Sigmoid colon (tissue), 6 donors: ENCODE measurements at regions not wholly inside any gene's neighbourhood (a gene's known extent, or its start where the extent isn't known, plus 50 kb on each side); places are given as distances from the start of the nearest gene placed in this dataset.
"Not testable (repeated sequence)": the region's sequence is repeated elsewhere in the genome, so short reads cannot be mapped to it uniquely, and the experiment has no call there.

Source experiments
- DNase-seq: peaks from one replicate; pipeline ENCODE4 v3.0.0-alpha.2; 2019
- H3K27ac ChIP-seq, 4 donors: fragments of 200-600 bp; sonication (generic); one replicate each; pipeline ENCODE4 v1.5.1; 2016 to 2019; ENCODE audit warnings: mild to moderate bottlenecking in 1 of 4
- H3K27me3 ChIP-seq, 3 donors: fragments of 200-600 bp; sonication (generic); one replicate each; pipeline ENCODE4 v1.5.1; 2019; ENCODE audit warnings: mild to moderate bottlenecking in 1 of 3
- H3K36me3 ChIP-seq, 4 donors: fragments of 200-600 bp; sonication (generic); one replicate each; pipeline ENCODE4 v1.5.1; 2016 to 2019
- H3K4me1 ChIP-seq, 4 donors: fragments of 200-600 bp; sonication (generic); one replicate each; pipeline ENCODE4 v1.5.1; 2017 to 2019
- H3K4me3 ChIP-seq, 4 donors: fragments of 200-600 bp; sonication (generic); one replicate each; pipeline ENCODE4 v1.5.1; 2017 to 2019; ENCODE audit warnings: mild to moderate bottlenecking in 2 of 4, moderate library complexity in 1 of 4
- H3K9me3 ChIP-seq, 4 donors: fragments of 200-600 bp in 3 of 4; sonication (generic) in 3 of 4; one replicate each; pipeline versions ENCODE4 v1.5.1 to v1.6.1; 2013 to 2019
- CTCF ChIP-seq, 4 experiments: fragments of 450-650 bp in 3 of 4; fragments of 200-600 bp in 1 of 4; IDR thresholded peaks; one replicate each; pipeline ENCODE4 v1.5.1; 2016 to 2019; ENCODE audit warnings: antibody characterized with exemption in 4 of 4, mild to moderate bottlenecking in 3 of 4, moderate library complexity in 2 of 4
- EP300 ChIP-seq, 4 donors: sonication (generic); formaldehyde crosslinking; IDR thresholded peaks; one replicate each; pipeline ENCODE4 v1.6.1; 2017; ENCODE audit warnings: antibody characterized with exemption in 4 of 4
- POLR2A ChIP-seq, 2 donors: fragments of 450-650 bp; IDR thresholded peaks; one replicate each; pipeline ENCODE4 v1.6.1; 2016; ENCODE audit warnings: antibody characterized with exemption in 2 of 2, mild to moderate bottlenecking in 2 of 2, moderate library complexity in 2 of 2
- POLR2AphosphoS5 ChIP-seq, 4 donors: sonication (generic); formaldehyde crosslinking; IDR thresholded peaks; one replicate each; pipeline ENCODE4 v1.6.1; 2017; ENCODE audit warnings: antibody characterized with exemption in 4 of 4
- WGBS, 2 donors: extraction: QIAGEN DNeasy Blood & Tissue Kit; methylation state at CpG; one replicate each; pipeline ENCODE4 v1.1.7; 2013; 5-methylcytosine and 5-hydroxymethylcytosine counted together
- intact Hi-C: fragments of 100-400 bp; cut with DNase I; formaldehyde crosslinking; loops from one replicate; pipeline ENCODE4 v1.15.1; 2023
- donor health status: healthy with polysubstance abuse.
- donor health status: healthy.

DNA sequence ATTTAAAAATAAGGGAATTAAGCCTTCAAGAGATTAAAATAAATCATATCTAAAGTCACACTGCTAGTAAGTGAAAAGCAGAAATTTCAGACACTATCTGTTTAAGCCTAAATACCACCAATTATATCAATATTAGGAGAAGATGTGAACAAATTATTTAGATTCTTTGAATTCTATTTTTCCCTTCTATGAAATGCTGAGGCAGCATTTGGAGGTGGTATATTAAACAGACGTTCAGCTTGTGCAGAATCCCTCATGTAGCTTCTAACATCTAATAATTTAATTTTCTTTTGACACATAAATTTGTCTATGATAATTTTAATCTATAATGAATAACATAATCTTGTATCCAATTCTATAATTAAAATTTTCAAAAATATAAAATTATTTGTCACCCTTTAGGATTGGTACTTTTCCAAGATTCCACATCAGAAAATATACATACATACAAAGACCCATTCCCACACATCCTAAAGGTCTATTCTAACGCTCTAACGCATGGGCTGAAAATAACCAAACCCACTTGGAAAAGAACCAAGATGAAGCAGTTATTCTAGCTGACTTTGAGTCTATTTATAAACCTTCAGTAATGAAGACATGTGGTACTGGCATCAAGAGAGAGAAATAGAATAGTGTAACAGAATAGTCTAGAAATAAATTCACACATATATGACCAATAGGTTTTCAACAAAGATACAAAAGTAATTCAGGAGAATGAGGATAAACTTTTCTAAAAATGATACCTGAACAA, 751.8 kb downstream of the GALC start:
- TF ChIP-seq POLR2A (IDR thresholded peaks at IDR 0.05) (no peak), CTCF (IDR thresholded peaks at IDR 0.05) (no peak), POLR2AphosphoS5 (IDR thresholded peaks at IDR 0.05) (no peak)
- Histone ChIP-seq H3K36me3 (no peaks in the 10 kb centered on the region), H3K9me3 (no peaks in the 10 kb centered on the region), H3K27me3 (no peaks in the 10 kb centered on the region), H3K4me3 (no peak overlapping the region), H3K27ac (no peak overlapping the region), H3K4me1 (no peaks in the 10 kb centered on the region)
- intact Hi-C loops, result no loop called here
- no peak for DNase-seq
- 81 to 83% methylated on average over 3 of the region's 3 CpGs for WGBS, 2 donors

DNA sequence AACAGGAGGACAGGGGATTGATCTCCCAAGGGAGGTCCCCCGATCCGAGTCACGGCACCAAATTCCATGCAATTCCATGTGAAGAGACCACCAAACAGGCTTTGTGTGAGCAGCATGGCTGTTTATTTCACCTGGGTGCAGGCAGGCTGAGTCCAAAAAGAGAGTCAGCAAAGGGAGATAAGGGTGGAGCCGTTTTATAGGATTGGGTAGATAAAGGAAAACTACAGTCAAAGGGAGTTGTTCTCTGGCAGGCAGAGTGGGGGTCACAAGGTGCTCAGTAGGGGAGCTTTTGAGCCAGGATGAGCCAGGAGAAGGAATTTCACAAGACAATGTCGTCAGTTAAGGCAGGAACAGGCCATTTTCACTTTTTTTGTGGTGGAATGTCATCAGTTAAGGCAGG, 752.7 kb downstream of the GALC start:
- 53 to 66% methylated on average over 5 of the region's 5 CpGs for WGBS, 2 donors
- H3K4me3 ChIP-seq, H3K27me3 ChIP-seq, intact Hi-C loops, H3K4me1 ChIP-seq, DNase-seq, H3K27ac ChIP-seq, H3K9me3 ChIP-seq, H3K36me3 ChIP-seq: not testable (repeated sequence)

- Histone ChIP-seq H3K27me3 (no peaks in the 10 kb centered on the region), H3K4me1 (no peaks in the 10 kb centered on the region), H3K9me3 (peaks cover 0 to 2% (median 0%) of the 10 kb centered on the region in 4 donors), H3K36me3 (no peaks in the 10 kb centered on the region), H3K27ac (no peak overlapping the region), H3K4me3 (no peak overlapping the region)
- no peak for DNase-seq
- TF ChIP-seq CTCF (IDR thresholded peaks at IDR 0.05) (no peak), EP300 (IDR thresholded peaks at IDR 0.05) (no peak), POLR2A (IDR thresholded peaks at IDR 0.05) (no peak), POLR2AphosphoS5 (IDR thresholded peaks at IDR 0.05) (no peak)
- 74% methylated on average over 4 of the region's 4 CpGs for WGBS, 2 donors
- intact Hi-C loops, result no loop called here
Observed at GRCh38 chr14:87233806-87234384, 759.1 kb downstream of the GALC start.

- Histone ChIP-seq H3K4me3 (no peak overlapping the region), H3K27ac (no peak overlapping the region), H3K27me3 (no peaks in the 10 kb centered on the region), H3K9me3 (peaks cover 0 to 2% (median 0%) of the 10 kb centered on the region in 4 donors), H3K36me3 (no peaks in the 10 kb centered on the region), H3K4me1 (no peaks in the 10 kb centered on the region)
- intact Hi-C loops, result no loop called here
- 35 to 63% methylated on average over 2 of the region's 2 CpGs for WGBS, 2 donors
- TF ChIP-seq EP300 (IDR thresholded peaks at IDR 0.05) (no peak), CTCF (IDR thresholded peaks at IDR 0.05) (no peak), POLR2AphosphoS5 (IDR thresholded peaks at IDR 0.05) (no peak), POLR2A (IDR thresholded peaks at IDR 0.05) (no peak)
- no peak for DNase-seq
Observed at GRCh38 chr14:87233266-87233665, 759.7 kb downstream of the GALC start.

GRCh38 chr14:87231336-87232026, 761.5 kb downstream of the GALC start:
- WGBS, 2 donors, result 74 to 92% methylated on average over 3 of the region's 3 CpGs
- H3K27ac ChIP-seq, result no peak overlapping the region
- DNase-seq, result no peak
- no peak for TF ChIP-seq POLR2AphosphoS5 (IDR thresholded peaks at IDR 0.05)
- no peak for TF ChIP-seq CTCF (IDR thresholded peaks at IDR 0.05)
- TF ChIP-seq POLR2A (IDR thresholded peaks at IDR 0.05), result no peak
- no peak for TF ChIP-seq EP300 (IDR thresholded peaks at IDR 0.05)
- H3K36me3 ChIP-seq, result no peaks in the 10 kb centered on the region
- H3K4me3 ChIP-seq, result no peak overlapping the region
- intact Hi-C loops, result no loop called here
- no peaks in the 10 kb centered on the region for H3K27me3 ChIP-seq
- H3K9me3 ChIP-seq, result peaks cover 0 to 2% (median 0%) of the 10 kb centered on the region in 4 donors
- H3K4me1 ChIP-seq, result no peaks in the 10 kb centered on the region
